GM12873 (cell line): ENCODE measurements at regions not wholly inside any gene's neighbourhood (a gene's known extent, or its start where the extent isn't known, plus 50 kb on each side); places are given as distances from the start of the nearest gene placed in this dataset.

Experiments used
- CTCF ChIP-seq: IDR thresholded peaks from 2 replicates; pipeline ENCODE4 v1.5.1; 2012; ENCODE audit warnings: low read depth, mild to moderate bottlenecking, moderate library complexity, low read length, control low read depth; ENCODE audit not compliant: insufficient read depth; ENCODE audit errors: missing control alignments

- no peak for TF ChIP-seq CTCF
Measured at GRCh38 chr14:28626780-28627179, 139.8 kb upstream of the FOXG1 start.

GRCh38 chr14:28629328-28630004 lies 137.1 kb upstream of the FOXG1 start:
- TF ChIP-seq CTCF = no peak

DNA sequence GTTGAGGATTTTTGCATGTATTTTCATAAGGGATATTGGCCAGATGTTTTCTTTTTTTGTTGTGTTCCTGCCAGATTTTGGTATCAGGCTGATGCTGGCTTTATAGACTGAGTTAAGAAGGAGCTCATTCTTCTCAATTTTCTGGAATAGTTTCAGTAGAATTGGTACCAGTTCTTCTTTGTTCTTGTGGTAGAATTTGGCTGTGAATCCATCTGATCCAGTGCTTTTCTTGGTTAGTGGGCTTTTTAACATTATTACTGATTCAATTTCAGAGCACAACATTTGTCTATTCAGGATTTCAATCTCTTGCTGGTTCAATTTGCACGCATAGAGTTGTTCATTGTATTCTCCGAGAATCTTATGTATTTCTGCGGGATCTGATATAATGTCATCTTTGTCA lies 136.5 kb upstream of the FOXG1 start:
- no peak for TF ChIP-seq CTCF

DNA sequence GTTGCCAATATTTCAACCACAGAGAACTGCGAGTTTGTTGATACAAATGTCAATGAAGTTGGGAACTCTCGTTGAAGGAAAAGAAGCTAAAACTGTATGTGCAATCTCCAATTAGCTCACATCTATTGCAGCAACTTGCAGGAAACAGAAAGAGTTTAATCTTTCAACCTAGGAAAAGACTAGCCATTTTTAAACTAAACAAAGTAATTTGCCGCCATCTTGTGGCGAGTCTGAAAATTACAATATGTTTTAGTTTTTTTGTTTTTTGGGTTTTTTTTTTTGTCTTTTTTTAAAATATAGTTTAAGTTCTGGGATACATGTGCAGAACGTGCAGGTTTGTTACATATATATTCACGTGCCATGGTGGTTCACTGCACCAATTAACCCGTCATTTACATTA lies 131.2 kb upstream of the FOXG1 start:
- TF ChIP-seq CTCF = peak; percentile 44

DNA sequence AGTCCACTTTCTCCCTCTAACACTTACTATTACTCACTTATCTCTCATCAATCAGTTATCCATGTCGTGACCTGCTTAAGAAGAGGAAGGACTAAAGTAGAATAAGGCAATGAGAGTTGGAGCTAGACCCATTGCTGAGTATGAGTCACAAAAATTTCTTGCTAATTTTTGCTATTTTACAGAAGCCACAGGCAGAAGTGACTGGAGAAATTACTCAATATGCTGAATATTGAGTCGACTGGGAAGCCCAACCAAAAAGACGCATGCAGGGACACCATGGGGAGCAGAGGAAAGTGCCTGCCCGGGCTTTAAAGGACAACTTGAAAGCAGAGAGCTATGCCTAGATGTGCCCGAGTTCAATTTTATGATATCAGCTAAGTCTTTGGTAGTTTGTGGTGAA lies 115.4 kb upstream of the FOXG1 start:
- TF ChIP-seq CTCF = no peak

DNA sequence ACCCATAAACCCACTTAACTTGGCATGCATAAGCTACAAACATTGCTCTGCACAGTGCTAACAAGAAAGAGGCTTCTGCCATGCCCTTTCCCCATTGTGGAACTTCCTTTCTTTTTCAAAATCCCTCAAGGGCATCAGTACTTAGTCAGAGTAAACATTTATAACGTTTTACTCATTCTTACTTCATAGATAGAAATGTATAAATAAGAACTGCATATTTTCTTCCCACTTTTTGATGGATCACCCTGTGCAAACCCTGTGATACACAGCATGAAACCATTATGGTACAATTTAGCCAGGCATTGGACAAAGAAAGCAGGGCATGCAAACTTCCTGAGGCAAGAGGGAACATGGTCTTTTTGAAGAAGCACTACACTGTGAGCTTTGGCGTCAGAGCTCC lies 113.8 kb upstream of the FOXG1 start:
- no peak for TF ChIP-seq CTCF

DNA sequence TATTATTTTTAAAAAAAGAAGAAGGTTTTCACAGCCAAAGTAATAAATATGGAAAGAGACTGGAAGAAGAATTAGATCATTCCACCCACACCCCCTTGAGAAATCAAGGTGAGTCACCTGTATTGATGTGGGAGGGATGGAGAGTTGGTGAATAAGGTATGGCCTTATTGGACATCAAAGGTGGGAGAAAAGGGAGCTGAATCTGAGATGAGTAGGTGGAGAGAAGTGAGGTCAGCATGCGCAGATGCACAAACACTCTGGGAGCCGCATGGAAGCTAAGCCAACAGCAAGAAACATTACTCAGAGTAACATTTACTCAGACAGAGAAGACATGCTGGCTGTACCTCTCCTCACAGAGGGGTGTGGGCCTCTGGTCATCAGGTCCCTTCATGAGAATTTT lies 113.1 kb upstream of the FOXG1 start:
- TF ChIP-seq CTCF = no peak
